HG03558 (cell line): ENCODE measurements at regions not wholly inside any gene's neighbourhood (a gene's known extent, or its start where the extent isn't known, plus 50 kb on each side); places are given as distances from the start of the nearest gene placed in this dataset.

Source experiments
- ATAC-seq: cut with Tn5 transposase; IDR thresholded peaks from one replicate; pipeline ENCODE4 v1.9.1; 2021; ENCODE audit warnings: moderate number of reproducible peaks; ENCODE audit not compliant: unreplicated experiment; ENCODE audit errors: extremely low read depth

GRCh38 chr6:141282263-141282662 is 850.5 kb upstream of the GJE1 start:
- no peak for ATAC-seq

GRCh38 chr6:141269684-141270083 is 863.0 kb upstream of the GJE1 start:
- no peak for ATAC-seq

GRCh38 chr6:141267420-141267819 is 865.3 kb upstream of the GJE1 start:
- ATAC-seq: no peak

- no peak for ATAC-seq
These were observed 866.7 kb upstream of the GJE1 start for GRCh38 chr6:141265756-141266623.

GRCh38 chr6:141264101-141264500 is 868.6 kb upstream of the GJE1 start:
- no peak for ATAC-seq

- no peak for ATAC-seq
These were observed 871.1 kb upstream of the GJE1 start for GRCh38 chr6:141261672-141262060.

GRCh38 chr6:141261016-141261671 is 871.6 kb upstream of the GJE1 start:
- no peak for ATAC-seq

GRCh38 chr6:141260627-141261015 is 872.1 kb upstream of the GJE1 start:
- ATAC-seq: no peak

GRCh38 chr6:141259807-141260206 is 872.9 kb upstream of the GJE1 start:
- ATAC-seq: no peak

GRCh38 chr6:141259091-141259490 is 873.6 kb upstream of the GJE1 start:
- no peak for ATAC-seq

- no peak for ATAC-seq
These were observed 874.2 kb upstream of the GJE1 start for GRCh38 chr6:141258516-141258915.

- ATAC-seq: no peak
These were observed 878.4 kb upstream of the GJE1 start for GRCh38 chr6:141254336-141254735.

GRCh38 chr6:141252828-141253608 is 879.7 kb upstream of the GJE1 start:
- no peak for ATAC-seq

GRCh38 chr6:141251286-141251685 is 881.4 kb upstream of the GJE1 start:
- no peak for ATAC-seq

GRCh38 chr6:141248021-141248799 is 884.5 kb upstream of the GJE1 start:
- no peak for ATAC-seq

- ATAC-seq: no peak
These were observed 888.4 kb upstream of the GJE1 start for GRCh38 chr6:141244366-141244765.

- no peak for ATAC-seq
These were observed 889.8 kb upstream of the GJE1 start for GRCh38 chr6:141242957-141243356.

- ATAC-seq: no peak
These were observed 903.4 kb upstream of the GJE1 start for GRCh38 chr6:141229296-141229695.

GRCh38 chr6:141218583-141218982 is 914.1 kb upstream of the GJE1 start:
- ATAC-seq: no peak

GRCh38 chr6:141216726-141217125 is 916.0 kb upstream of the GJE1 start:
- no peak for ATAC-seq
